ENCODE measurements at regions not wholly inside any gene's neighbourhood (a gene's known extent, or its start where the extent isn't known, plus 50 kb on each side); places are given as distances from the start of the nearest gene placed in this dataset.
"Not testable (repeated sequence)": the region's sequence is repeated elsewhere in the genome, so short reads cannot be mapped to it uniquely, and the experiment has no call there.

- no peak overlapping the region for H3K4me3 Mint-ChIP-seq (ENCODE audit: unreplicated experiment)
- H3K27ac Mint-ChIP-seq (ENCODE audit: unreplicated experiment) = no peak overlapping the region
- TF ChIP-seq CTCF (IDR thresholded peaks at IDR 0.05; ENCODE audit: insufficient read depth, low read depth, low read length) (no peak), EZH2 (IDR thresholded peaks at IDR 0.05; ENCODE audit: insufficient read depth, low read length) (no peak)
- Histone ChIP-seq H3K4me1 (ENCODE audit: insufficient read depth, low read length) (no peaks in the 10 kb centered on the region), H3K9ac (ENCODE audit: low read length) (no peak overlapping the region), H2AFZ (ENCODE audit: low read depth, low read length) (no peak overlapping the region), H3K4me3 (ENCODE audit: insufficient read depth, low read depth, low read length) (no peak overlapping the region), H3K27me3 (ENCODE audit: insufficient read depth, low read length) (peaks cover 5% of the 10 kb centered on the region), H3K4me2 (ENCODE audit: low read length) (no peak overlapping the region), H3K36me3 (ENCODE audit: insufficient read depth, low read length) (no peaks in the 10 kb centered on the region), H3K27ac (ENCODE audit: low read depth, low read length) (no peak overlapping the region), H3K9me3 (ENCODE audit: insufficient read depth, low read depth, low read length) (no peaks in the 10 kb centered on the region), H4K20me1 (ENCODE audit: insufficient read depth, low read length) (no peaks in the 10 kb centered on the region), H3K79me2 (ENCODE audit: insufficient read depth, low read length) (no peaks in the 10 kb centered on the region)
- peaks cover 5% of the 10 kb centered on the region for H3K9me3 Mint-ChIP-seq (ENCODE audit: unreplicated experiment)
- peaks cover 8% of the 10 kb centered on the region for H3K27me3 Mint-ChIP-seq (ENCODE audit: low read depth, unreplicated experiment)
- FAIRE-seq (no peak), DNase-seq (ENCODE audit: low read depth) (no peak)
- H3K36me3 Mint-ChIP-seq (ENCODE audit: low read depth, unreplicated experiment) = no peaks in the 10 kb centered on the region
- peaks cover 5% of the 10 kb centered on the region for H3K4me1 Mint-ChIP-seq (ENCODE audit: low read depth, unreplicated experiment)
These were observed 288.2 kb downstream of the MIAT start for GRCh38 chr22:26945565-26945964.

GRCh38 chr22:26949193-26949592 is 291.8 kb downstream of the MIAT start:
- no peak for TF ChIP-seq CTCF (IDR thresholded peaks at IDR 0.05; ENCODE audit: insufficient read depth, low read depth, low read length)
- TF ChIP-seq EZH2 (IDR thresholded peaks at IDR 0.05; ENCODE audit: insufficient read depth, low read length) = no peak
- no peak overlapping the region for H2AFZ ChIP-seq (ENCODE audit: low read depth, low read length)
- DNase-seq (ENCODE audit: low read depth) = peak; percentile 12
- Mint-ChIP-seq H3K9me3 (ENCODE audit: unreplicated experiment) (peaks cover 3% of the 10 kb centered on the region), H3K4me1 (ENCODE audit: low read depth, unreplicated experiment) (no peaks in the 10 kb centered on the region), H3K36me3 (ENCODE audit: low read depth, unreplicated experiment) (no peaks in the 10 kb centered on the region), H3K27me3 (ENCODE audit: low read depth, unreplicated experiment) (peaks cover 32% of the 10 kb centered on the region), H3K4me3 (ENCODE audit: unreplicated experiment) (no peak overlapping the region), H3K27ac (ENCODE audit: unreplicated experiment) (no peak overlapping the region)
- no peaks in the 10 kb centered on the region for H3K36me3 ChIP-seq (ENCODE audit: insufficient read depth, low read length)
- no peak for FAIRE-seq
- H3K4me1 ChIP-seq (ENCODE audit: insufficient read depth, low read length) = no peaks in the 10 kb centered on the region
- peaks cover 30% of the 10 kb centered on the region for H3K27me3 ChIP-seq (ENCODE audit: insufficient read depth, low read length)
- no peaks in the 10 kb centered on the region for H4K20me1 ChIP-seq (ENCODE audit: insufficient read depth, low read length)
- no peak overlapping the region for H3K9ac ChIP-seq (ENCODE audit: low read length)
- no peak overlapping the region for H3K4me2 ChIP-seq (ENCODE audit: low read length)
- no peak overlapping the region for H3K4me3 ChIP-seq (ENCODE audit: insufficient read depth, low read depth, low read length)
- no peak overlapping the region for H3K27ac ChIP-seq (ENCODE audit: low read depth, low read length)
- H3K79me2 ChIP-seq (ENCODE audit: insufficient read depth, low read length) = no peaks in the 10 kb centered on the region
- no peaks in the 10 kb centered on the region for H3K9me3 ChIP-seq (ENCODE audit: insufficient read depth, low read depth, low read length)

- H3K4me3 Mint-ChIP-seq (ENCODE audit: unreplicated experiment); H3K9ac ChIP-seq (ENCODE audit: low read length); H3K4me2 ChIP-seq (ENCODE audit: low read length); H3K4me1 Mint-ChIP-seq (ENCODE audit: low read depth, unreplicated experiment); H3K9me3 Mint-ChIP-seq (ENCODE audit: unreplicated experiment); H4K20me1 ChIP-seq (ENCODE audit: insufficient read depth, low read length); H3K79me2 ChIP-seq (ENCODE audit: insufficient read depth, low read length); FAIRE-seq; H3K36me3 ChIP-seq (ENCODE audit: insufficient read depth, low read length); H3K9me3 ChIP-seq (ENCODE audit: insufficient read depth, low read depth, low read length); DNase-seq (ENCODE audit: low read depth); H3K27ac Mint-ChIP-seq (ENCODE audit: unreplicated experiment); H3K4me3 ChIP-seq (ENCODE audit: insufficient read depth, low read depth, low read length); H3K36me3 Mint-ChIP-seq (ENCODE audit: low read depth, unreplicated experiment); H3K4me1 ChIP-seq (ENCODE audit: insufficient read depth, low read length); H2AFZ ChIP-seq (ENCODE audit: low read depth, low read length); H3K27ac ChIP-seq (ENCODE audit: low read depth, low read length): not testable (repeated sequence)
- H3K27me3 ChIP-seq (ENCODE audit: insufficient read depth, low read length) = peaks cover 44% of the 10 kb centered on the region
- H3K27me3 Mint-ChIP-seq (ENCODE audit: low read depth, unreplicated experiment) = peaks cover 44% of the 10 kb centered on the region
These were observed 293.8 kb downstream of the MIAT start for GRCh38 chr22:26951139-26951538.

Data from astrocyte (in vitro differentiated cells and primary cell).